NCI-H146 treated with DMSO at 0.1 percent for 48 hours (cell line): ENCODE measurements at regions not wholly inside any gene's neighbourhood (a gene's known extent, or its start where the extent isn't known, plus 50 kb on each side); places are given as distances from the start of the nearest gene placed in this dataset.

Source experiments
- DNase-seq: peaks from one replicate; lab custom pipeline; 2025; ENCODE audit not compliant: unreplicated experiment; lab: John Stamatoyannopoulos, UW

- DNase-seq, result no peak
These were observed 106.7 kb upstream of the SLC28A3 start for GRCh38 chr9:84447305-84447704.

- DNase-seq, result no peak
These were observed 109.5 kb upstream of the SLC28A3 start for GRCh38 chr9:84450029-84450428.

GRCh38 chr9:84456527-84456926 is 116.0 kb upstream of the SLC28A3 start:
- no peak for DNase-seq

- no peak for DNase-seq
These were observed 120.1 kb upstream of the SLC28A3 start for GRCh38 chr9:84460695-84461094.

GRCh38 chr9:84463272-84463671 is 122.7 kb upstream of the SLC28A3 start:
- DNase-seq, result no peak

GRCh38 chr9:84466580-84467285 is 126.2 kb upstream of the SLC28A3 start:
- DNase-seq, result no peak

GRCh38 chr9:84471816-84472215 is 131.3 kb upstream of the SLC28A3 start:
- no peak for DNase-seq

GRCh38 chr9:84478996-84479395 is 138.4 kb upstream of the SLC28A3 start:
- DNase-seq, result no peak

- DNase-seq, result no peak
These were observed 139.5 kb upstream of the SLC28A3 start for GRCh38 chr9:84480071-84480470.

- DNase-seq, result no peak
These were observed 140.7 kb upstream of the SLC28A3 start for GRCh38 chr9:84481231-84481630.

- no peak for DNase-seq
These were observed 141.2 kb upstream of the SLC28A3 start for GRCh38 chr9:84481636-84482218.

- no peak for DNase-seq
These were observed 142.0 kb upstream of the SLC28A3 start for GRCh38 chr9:84482607-84483006.

- no peak for DNase-seq
These were observed 143.6 kb upstream of the SLC28A3 start for GRCh38 chr9:84484172-84484571.

GRCh38 chr9:84485539-84485938 is 145.0 kb upstream of the SLC28A3 start:
- no peak for DNase-seq

- no peak for DNase-seq
These were observed 146.1 kb upstream of the SLC28A3 start for GRCh38 chr9:84486663-84487062.

GRCh38 chr9:84490206-84490841 is 149.8 kb upstream of the SLC28A3 start:
- DNase-seq, result no peak

GRCh38 chr9:84490842-84491325 is 150.3 kb upstream of the SLC28A3 start:
- no peak for DNase-seq

GRCh38 chr9:84492366-84493159 is 152.0 kb upstream of the SLC28A3 start:
- no peak for DNase-seq

- DNase-seq, result no peak
These were observed 152.9 kb upstream of the SLC28A3 start for GRCh38 chr9:84493284-84493947.

- DNase-seq, result no peak
These were observed 159.5 kb upstream of the SLC28A3 start for GRCh38 chr9:84499969-84500582.

- DNase-seq, result no peak
These were observed 160.3 kb upstream of the SLC28A3 start for GRCh38 chr9:84500826-84501225.
